ENCODE measurements at regions not wholly inside any gene's neighbourhood (a gene's known extent, or its start where the extent isn't known, plus 50 kb on each side); places are given as distances from the start of the nearest gene placed in this dataset.

DNA sequence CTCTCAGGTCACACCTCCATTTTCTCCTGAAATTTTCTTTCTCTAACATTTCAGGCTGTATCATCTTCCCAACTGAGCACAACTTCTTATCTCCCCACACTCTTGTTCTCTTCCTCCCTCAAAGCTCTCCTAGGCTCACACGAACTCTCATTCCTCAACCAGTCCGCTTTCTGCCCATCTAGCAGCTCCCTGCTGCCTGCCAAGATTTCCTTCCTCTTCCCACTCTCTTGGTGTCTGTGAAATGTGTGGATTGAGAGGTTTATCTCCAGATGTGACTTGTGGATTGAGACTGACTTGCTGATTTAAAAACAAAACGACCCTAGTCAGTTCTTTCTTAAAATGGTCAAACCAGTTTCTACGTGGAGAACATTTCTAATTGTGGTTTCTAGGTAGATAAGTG, 106.3 kb downstream of the MTNR1B start:
- Histone ChIP-seq H3K4me3 (ENCODE audit: low read depth, low read length) (no peak overlapping the region), H3K9ac (ENCODE audit: low read length) (no peak overlapping the region), H3K27me3 (ENCODE audit: control insufficient read depth, insufficient read depth, low read length) (no peaks in the 10 kb centered on the region), H3K36me3 (ENCODE audit: control insufficient read depth, insufficient read depth, low read length) (no peaks in the 10 kb centered on the region), H3K27ac (ENCODE audit: low read depth, low read length) (no peak overlapping the region), H3K4me1 (ENCODE audit: control insufficient read depth, insufficient read depth, low read length) (peaks cover 28% of the 10 kb centered on the region), H3K9me3 (ENCODE audit: control insufficient read depth, insufficient read depth, low read depth, low read length) (peaks cover 4% of the 10 kb centered on the region; the same call in 1 of the 2 replicates)

DNA sequence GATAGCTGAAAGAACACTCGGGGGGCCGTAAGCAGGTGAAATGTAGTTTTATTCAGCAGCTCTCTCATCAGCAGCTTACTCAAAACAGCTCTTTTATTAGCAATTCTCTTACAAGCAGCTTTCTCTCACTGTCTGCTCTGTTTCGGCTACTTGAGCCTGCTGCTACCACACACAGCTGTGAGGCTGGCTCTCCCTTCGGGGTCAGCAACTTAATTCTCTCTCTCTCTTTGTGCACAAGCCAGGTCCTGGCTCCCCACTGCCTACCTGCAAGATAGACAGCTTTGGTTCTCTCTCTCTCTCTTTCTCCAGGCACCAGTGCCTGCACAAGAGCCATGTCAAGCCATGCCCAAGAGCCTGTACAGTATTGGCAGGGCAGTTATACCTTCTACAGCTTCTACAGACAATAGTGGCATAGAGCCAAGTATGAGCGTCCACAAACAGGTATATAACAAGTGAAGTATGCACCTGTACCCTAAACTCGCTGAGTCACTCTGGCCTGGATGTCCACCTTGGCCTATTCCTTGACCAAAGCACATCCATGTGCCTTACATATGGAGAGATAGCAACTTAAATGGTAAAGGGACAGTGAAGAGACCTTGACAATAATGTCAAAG, 110.8 kb downstream of the MTNR1B start:
- Histone ChIP-seq H3K9me3 (ENCODE audit: control insufficient read depth, insufficient read depth, low read depth, low read length) (no peaks in the 10 kb centered on the region), H3K27ac (ENCODE audit: low read depth, low read length) (no peak overlapping the region), H3K4me1 (ENCODE audit: control insufficient read depth, insufficient read depth, low read length) (peaks cover 21% of the 10 kb centered on the region), H3K36me3 (ENCODE audit: control insufficient read depth, insufficient read depth, low read length) (no peaks in the 10 kb centered on the region), H3K9ac (ENCODE audit: low read length) (no peak overlapping the region), H3K4me3 (ENCODE audit: low read depth, low read length) (no peak overlapping the region), H3K27me3 (ENCODE audit: control insufficient read depth, insufficient read depth, low read length) (no peaks in the 10 kb centered on the region)

DNA sequence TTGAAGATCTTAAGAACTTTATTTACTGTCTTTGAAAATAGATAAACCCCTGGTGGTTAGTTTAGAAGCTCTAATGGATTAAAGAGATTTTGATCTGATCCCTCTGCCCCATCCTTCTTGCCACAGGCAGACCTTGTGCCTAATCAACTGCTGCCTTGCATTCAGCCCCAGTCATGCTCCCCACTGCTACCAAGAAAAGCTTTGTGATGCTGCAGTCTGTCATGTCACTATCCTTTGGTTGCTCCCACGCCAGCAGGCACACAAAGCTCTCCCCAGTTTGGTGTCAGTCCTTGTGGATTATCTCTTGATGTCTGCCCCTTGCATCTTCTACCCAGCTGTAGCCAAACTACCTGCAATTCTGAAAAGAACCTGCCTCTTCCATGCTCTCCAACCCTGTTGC, 112.2 kb downstream of the MTNR1B start:
- Histone ChIP-seq H3K9me3 (ENCODE audit: control insufficient read depth, insufficient read depth, low read depth, low read length) (no peaks in the 10 kb centered on the region), H3K4me3 (ENCODE audit: low read depth, low read length) (no peak overlapping the region), H3K36me3 (ENCODE audit: control insufficient read depth, insufficient read depth, low read length) (no peaks in the 10 kb centered on the region), H3K27me3 (ENCODE audit: control insufficient read depth, insufficient read depth, low read length) (no peaks in the 10 kb centered on the region), H3K4me1 (ENCODE audit: control insufficient read depth, insufficient read depth, low read length) (peaks cover 30% of the 10 kb centered on the region), H3K27ac (ENCODE audit: low read depth, low read length) (no peak overlapping the region), H3K9ac (ENCODE audit: low read length) (no peak overlapping the region)

DNA sequence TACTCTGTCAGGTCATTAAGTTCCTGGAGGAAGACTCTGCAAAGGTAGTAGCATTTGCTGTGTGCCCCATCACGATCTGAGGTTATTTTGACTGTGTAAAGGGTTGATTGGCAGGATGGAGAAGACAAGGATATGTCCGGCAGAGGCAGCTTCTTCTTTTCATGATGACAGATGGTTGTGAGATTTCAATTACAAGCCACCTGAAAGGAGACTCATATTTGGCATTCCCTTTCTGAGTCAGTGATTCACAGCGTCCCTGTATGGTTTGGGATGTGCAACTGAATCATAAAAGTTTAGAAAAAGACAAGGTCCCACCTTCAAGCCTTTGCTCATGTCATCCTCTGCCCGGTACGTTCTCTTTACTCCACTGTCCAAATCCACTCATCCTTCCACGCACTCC, 113.4 kb downstream of the MTNR1B start:
- no peak overlapping the region for H3K4me3 ChIP-seq (ENCODE audit: low read depth, low read length)
- H3K9me3 ChIP-seq (ENCODE audit: control insufficient read depth, insufficient read depth, low read depth, low read length): no peaks in the 10 kb centered on the region
- no peaks in the 10 kb centered on the region for H3K27me3 ChIP-seq (ENCODE audit: control insufficient read depth, insufficient read depth, low read length)
- H3K36me3 ChIP-seq (ENCODE audit: control insufficient read depth, insufficient read depth, low read length): no peaks in the 10 kb centered on the region
- H3K27ac ChIP-seq (ENCODE audit: low read depth, low read length): no peak overlapping the region
- H3K4me1 ChIP-seq (ENCODE audit: control insufficient read depth, insufficient read depth, low read length): peaks cover 32% of the 10 kb centered on the region
- no peak overlapping the region for H3K9ac ChIP-seq (ENCODE audit: low read length)

DNA sequence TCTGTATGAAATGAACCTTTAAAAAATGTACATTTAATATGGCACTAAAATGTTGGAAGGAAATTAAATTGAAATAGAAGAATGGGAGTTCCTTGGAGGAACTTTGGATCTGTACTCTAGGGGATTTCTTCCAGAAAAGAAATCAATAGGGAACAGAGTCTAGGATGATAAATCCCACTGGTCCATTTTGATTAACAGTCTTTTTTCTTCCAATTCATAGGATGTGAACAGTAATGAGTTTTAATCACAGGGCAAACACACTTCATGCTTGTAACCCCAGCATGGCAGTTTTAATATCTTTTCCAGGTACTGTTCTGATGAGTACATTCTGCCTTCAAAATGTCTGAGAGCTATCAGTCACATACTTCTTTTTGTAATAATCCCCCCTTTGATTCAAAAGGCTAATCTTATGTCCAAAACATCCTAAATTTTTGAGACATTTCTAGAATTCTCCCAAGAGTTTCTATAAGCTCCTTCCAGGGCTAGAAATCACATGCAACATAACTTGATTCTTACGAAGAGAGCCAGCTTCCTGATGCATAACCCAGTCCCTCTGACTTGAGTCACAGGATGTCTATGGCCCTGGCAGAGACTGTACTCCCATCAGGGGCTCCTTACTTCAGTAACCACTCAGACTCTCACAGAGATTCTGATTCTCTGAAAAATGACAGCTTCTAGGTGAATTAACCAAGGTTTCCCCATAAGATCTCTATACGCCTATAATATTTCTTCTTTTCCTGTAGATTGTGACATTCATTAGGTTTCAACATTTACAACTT, 112.9 kb downstream of the SLC36A4 start:
- no peaks in the 10 kb centered on the region for H3K27me3 ChIP-seq (ENCODE audit: control insufficient read depth, insufficient read depth, low read length)
- H3K36me3 ChIP-seq (ENCODE audit: control insufficient read depth, insufficient read depth, low read length): no peaks in the 10 kb centered on the region
- H3K4me1 ChIP-seq (ENCODE audit: control insufficient read depth, insufficient read depth, low read length): peaks cover 40% of the 10 kb centered on the region
- no peak overlapping the region for H3K9ac ChIP-seq (ENCODE audit: low read length)
- no peak overlapping the region for H3K4me3 ChIP-seq (ENCODE audit: low read depth, low read length)
- no peaks in the 10 kb centered on the region for H3K9me3 ChIP-seq (ENCODE audit: control insufficient read depth, insufficient read depth, low read depth, low read length)
- H3K27ac ChIP-seq (ENCODE audit: low read depth, low read length): no peak overlapping the region

DNA sequence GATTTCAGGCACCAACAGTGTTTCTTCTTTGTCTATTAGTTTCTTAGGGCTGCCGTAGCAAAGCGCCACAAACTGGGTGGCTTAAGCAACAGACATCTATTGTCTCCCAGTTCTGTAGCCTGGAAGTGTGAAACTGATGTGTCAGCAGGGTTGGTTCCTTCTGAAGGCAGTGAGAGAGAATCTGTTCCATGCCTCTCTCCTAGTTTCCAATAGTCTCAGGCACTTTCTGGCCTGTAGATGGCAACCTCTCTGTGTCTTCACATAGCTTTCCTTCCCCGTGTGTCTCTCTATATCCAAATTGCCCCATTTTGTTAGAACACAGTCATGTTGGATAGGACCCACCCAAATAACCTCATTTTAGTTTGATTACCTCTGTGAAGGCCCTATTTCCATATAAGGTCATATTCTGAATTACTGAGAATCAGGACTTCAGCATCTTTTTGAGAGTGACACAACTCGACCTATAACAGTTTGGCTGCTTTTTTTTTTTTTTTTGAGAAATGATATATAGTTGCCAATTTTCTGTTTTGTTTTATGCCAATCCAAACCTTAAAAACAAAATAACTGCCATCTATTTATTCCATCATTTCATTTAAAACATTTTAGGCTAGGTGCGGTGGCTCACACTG, 108.2 kb downstream of the SLC36A4 start:
- Histone ChIP-seq H3K36me3 (ENCODE audit: control insufficient read depth, insufficient read depth, low read length) (no peaks in the 10 kb centered on the region), H3K4me3 (ENCODE audit: low read depth, low read length) (no peak overlapping the region), H3K27ac (ENCODE audit: low read depth, low read length) (no peak overlapping the region), H3K4me1 (ENCODE audit: control insufficient read depth, insufficient read depth, low read length) (peaks cover 20% of the 10 kb centered on the region), H3K9me3 (ENCODE audit: control insufficient read depth, insufficient read depth, low read depth, low read length) (no peaks in the 10 kb centered on the region), H3K9ac (ENCODE audit: low read length) (no peak overlapping the region), H3K27me3 (ENCODE audit: control insufficient read depth, insufficient read depth, low read length) (no peaks in the 10 kb centered on the region)

Measured in HUES6 (cell line).